ENCODE measurements at regions not wholly inside any gene's neighbourhood (a gene's known extent, or its start where the extent isn't known, plus 50 kb on each side); places are given as distances from the start of the nearest gene placed in this dataset.

- Histone ChIP-seq H3K4me3 (no peak overlapping the region), H3K9me3 (peaks cover 0 to 15% (median 0%) of the 10 kb centered on the region in 12 donors), H3K4me1 (peaks cover 0 to 62% (median 0%) of the 10 kb centered on the region in 12 donors), H3K27me3 (no peaks in the 10 kb centered on the region), H3K36me3 (no peaks in the 10 kb centered on the region), H3K27ac (peak overlapping the region in 2 of 12 donors; percentile 32 to 61)
- WGBS, 4 donors, result 36 to 53% (median 46%) methylated on average over 3 of the region's 3 CpGs
- DNase-seq (peak in 1 of 5 donors; percentile 30), ATAC-seq (peak in 2 of 4 donors; percentile 18 to 22)
- intact Hi-C loops (cut with DNase I), result no loop called here
- TF ChIP-seq CTCF (IDR thresholded peaks at IDR 0.05), result no peak
- TF ChIP-seq POLR2A (IDR thresholded peaks at IDR 0.05), result no peak
These were observed 50.6 kb upstream of the MRPS6 start for GRCh38 chr21:34022627-34023335.

GRCh38 chr21:34021726-34022125 is 51.7 kb upstream of the MRPS6 start:
- peaks cover 0 to 17% (median 0%) of the 10 kb centered on the region in 12 donors for H3K9me3 ChIP-seq
- H3K27ac ChIP-seq, result no peak overlapping the region
- H3K36me3 ChIP-seq, result no peaks in the 10 kb centered on the region
- H3K4me3 ChIP-seq, result no peak overlapping the region
- no peak for TF ChIP-seq POLR2A (IDR thresholded peaks at IDR 0.05)
- no peak for TF ChIP-seq CTCF (IDR thresholded peaks at IDR 0.05)
- DNase-seq (no peak), ATAC-seq (no peak)
- 90 to 97% (median 94%) methylated on average over 2 of the region's 2 CpGs for WGBS, 4 donors
- no peaks in the 10 kb centered on the region for H3K27me3 ChIP-seq
- peaks cover 0 to 66% (median 0%) of the 10 kb centered on the region in 12 donors for H3K4me1 ChIP-seq
- intact Hi-C loops (cut with DNase I), result no loop called here

- TF ChIP-seq POLR2A (IDR thresholded peaks at IDR 0.05) (no peak), CTCF (IDR thresholded peaks at IDR 0.05) (no peak)
- peak overlapping the region in 1 of 12 donors; percentile 66 for H3K27ac ChIP-seq
- no peaks in the 10 kb centered on the region for H3K36me3 ChIP-seq
- DNase-seq (no peak), ATAC-seq (no peak)
- H3K27me3 ChIP-seq, result no peaks in the 10 kb centered on the region
- no peak overlapping the region for H3K4me3 ChIP-seq
- H3K4me1 ChIP-seq, result peaks cover 0 to 66% (median 0%) of the 10 kb centered on the region in 12 donors
- H3K9me3 ChIP-seq, result peaks cover 0 to 17% (median 0%) of the 10 kb centered on the region in 12 donors
- intact Hi-C loops (cut with DNase I), result no loop called here
- WGBS, 4 donors, result 85 to 90% (median 87%) methylated on average over 4 of the region's 4 CpGs
These were observed 52.3 kb upstream of the MRPS6 start for GRCh38 chr21:34020983-34021553.

- ATAC-seq (peak in 3 of 4 donors; percentile 55 to 68 (median 55)), DNase-seq (peak in 2 of 5 donors; percentile 29 to 45)
- Histone ChIP-seq H3K9me3 (peaks cover 0 to 17% (median 0%) of the 10 kb centered on the region in 12 donors), H3K27ac (peak overlapping the region in 2 of 12 donors; percentile 6 to 66), H3K36me3 (no peaks in the 10 kb centered on the region), H3K4me1 (peaks cover 0 to 59% (median 0%) of the 10 kb centered on the region in 12 donors), H3K27me3 (no peaks in the 10 kb centered on the region), H3K4me3 (no peak overlapping the region)
- TF ChIP-seq POLR2A (IDR thresholded peaks at IDR 0.05) (no peak), CTCF (IDR thresholded peaks at IDR 0.05) (no peak)
- WGBS, 4 donors, result 50 to 60% (median 59%) methylated on average over 6 of the region's 6 CpGs
- intact Hi-C loops (cut with DNase I), result no loop called here
These were observed 53.2 kb upstream of the MRPS6 start for GRCh38 chr21:34020005-34020847.
